OCI-LY3 (cell line): ENCODE measurements at regions not wholly inside any gene's neighbourhood (a gene's known extent, or its start where the extent isn't known, plus 50 kb on each side); places are given as distances from the start of the nearest gene placed in this dataset.

Experiments
- H2AFZ ChIP-seq: fragments of 200-600, 300-600 bp; shearing (Covaris generic); 2 replicates; pipeline ENCODE4 v1.6.0; 2014; ENCODE audit warnings: antibody characterized with exemption, low read depth, low read length
- H3K27ac ChIP-seq: fragments of 200-600, 300-600 bp; sonication (generic); 2 replicates; pipeline ENCODE4 v1.5.1; 2014; ENCODE audit warnings: mild to moderate bottlenecking, low read length, moderate library complexity, mixed read lengths
- H3K27me3 ChIP-seq: fragments of 200-600, 300-600 bp; sonication (generic); 2 replicates; pipeline ENCODE4 v1.6.1; 2014; ENCODE audit warnings: low read depth, low read length, mixed read lengths
- H3K36me3 ChIP-seq: fragments of 200-600, 300-600 bp; sonication (generic); replicated peaks from 2 replicates; pipeline ENCODE3; 2014; ENCODE audit warnings: low read depth, low read length, mixed read lengths
- H3K4me1 ChIP-seq: fragments of 300-600, 200-600 bp; sonication (generic); 2 replicates; pipeline ENCODE4 v1.6.1; 2014; ENCODE audit warnings: low read length, mixed read lengths
- H3K4me2 ChIP-seq: fragments of 200-600, 300-600 bp; sonication (generic); 2 replicates; pipeline ENCODE4 v1.6.1; 2014; ENCODE audit warnings: low read length, mixed read lengths
- H3K4me3 ChIP-seq: fragments of 300-600, 200-600 bp; sonication (generic); 2 replicates; pipeline ENCODE4 v1.5.1; 2014; ENCODE audit warnings: antibody characterized with exemption, mild to moderate bottlenecking, low read length, moderate library complexity
- H3K79me2 ChIP-seq: fragments of 300-600, 200-600 bp; shearing (Covaris generic); 2 replicates; pipeline ENCODE4 v1.6.1; 2014; ENCODE audit warnings: mild to moderate bottlenecking, low read length, mixed read lengths
- H3K9ac ChIP-seq: fragments of 300-600, 200-600 bp; shearing (Covaris generic); 2 replicates; pipeline ENCODE4 v1.6.0; 2014; ENCODE audit warnings: mild to moderate bottlenecking, low read length, moderate library complexity
- H3K9me3 ChIP-seq: fragments of 200-600, 300-600 bp; shearing (Covaris generic); 2 replicates; pipeline ENCODE4 v1.6.1; 2014; ENCODE audit warnings: low read length, mixed read lengths; ENCODE audit not compliant: insufficient read depth
- H4K20me1 ChIP-seq: fragments of 200-600, 300-600 bp; sonication (generic); 2 replicates; pipeline ENCODE4 v1.6.1; 2016; ENCODE audit warnings: low read length, mixed read lengths; ENCODE audit not compliant: insufficient read depth
- EZH2phosphoT487 ChIP-seq: fragments of 200-600 bp; shearing (Covaris generic); IDR thresholded peaks from 2 replicates; pipeline ENCODE4 v1.6.1; 2018; ENCODE audit warnings: antibody characterized with exemption, mixed run types, low read depth
- TF ChIP-seq, protein P1 (sequence below): fragments of 200-600, 300-600 bp; sonication (generic); IDR thresholded peaks from 2 replicates; pipeline ENCODE4 v1.5.1; 2014; ENCODE audit warnings: antibody characterized with exemption, low read length, low read depth

DNA sequence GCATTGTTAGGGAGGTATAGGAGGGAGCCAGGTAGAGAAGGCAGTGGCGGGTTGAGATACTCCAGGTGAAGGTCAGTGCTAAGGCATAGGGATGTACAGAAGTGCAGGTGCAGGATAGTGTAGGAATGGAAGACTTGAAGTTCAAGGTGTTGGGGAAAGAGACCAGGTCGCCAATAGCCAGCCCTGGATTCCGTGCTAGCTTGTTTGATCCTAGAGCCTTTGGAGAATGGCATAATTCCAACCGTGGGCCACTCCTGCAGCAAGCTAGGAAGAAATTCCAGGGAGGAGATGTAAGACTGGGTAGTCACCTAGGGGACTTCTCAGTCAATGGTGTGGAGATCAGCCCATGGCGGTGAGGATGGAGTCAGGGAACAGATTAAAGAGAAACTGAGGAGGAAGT, 272.7 kb downstream of the RPS24 start:
- Histone ChIP-seq H4K20me1 (no peaks in the 10 kb centered on the region), H3K4me2 (no peak overlapping the region), H3K4me1 (peaks cover 20% of the 10 kb centered on the region), H2AFZ (no peak overlapping the region), H3K79me2 (no peaks in the 10 kb centered on the region), H3K36me3 (no peaks in the 10 kb centered on the region), H3K27ac (no peak overlapping the region), H3K4me3 (no peak overlapping the region), H3K9me3 (no peaks in the 10 kb centered on the region), H3K27me3 (peaks cover 15% of the 10 kb centered on the region), H3K9ac (no peak overlapping the region)
- no peak for TF ChIP-seq EZH2phosphoT487

DNA sequence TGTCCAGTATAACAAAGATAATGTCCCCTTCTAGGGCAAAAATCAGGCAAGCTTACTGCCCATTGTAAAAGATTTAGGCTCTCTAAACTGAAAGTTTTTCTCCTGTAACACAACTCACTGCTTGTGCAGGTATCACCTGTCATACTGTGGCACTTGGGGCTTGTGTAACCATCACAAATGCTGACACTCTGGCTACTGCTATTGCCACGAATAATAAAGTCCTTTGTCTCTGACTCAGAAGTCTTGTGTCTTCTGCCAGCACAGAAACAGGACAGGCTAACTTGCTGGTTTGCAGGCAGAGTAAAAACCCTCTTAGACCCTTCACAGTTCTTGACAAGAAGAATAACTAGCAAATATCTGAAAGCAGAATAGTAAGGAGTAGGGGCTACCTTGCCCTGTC, 273.9 kb downstream of the RPS24 start:
- Histone ChIP-seq H3K9ac (no peak overlapping the region), H2AFZ (no peak overlapping the region), H3K79me2 (no peaks in the 10 kb centered on the region), H3K9me3 (no peaks in the 10 kb centered on the region), H3K27me3 (peaks cover 15% of the 10 kb centered on the region), H3K36me3 (no peaks in the 10 kb centered on the region), H3K27ac (no peak overlapping the region), H3K4me2 (no peak overlapping the region), H4K20me1 (no peaks in the 10 kb centered on the region), H3K4me1 (peaks cover 8% of the 10 kb centered on the region), H3K4me3 (no peak overlapping the region)
- TF ChIP-seq, protein P1, sequence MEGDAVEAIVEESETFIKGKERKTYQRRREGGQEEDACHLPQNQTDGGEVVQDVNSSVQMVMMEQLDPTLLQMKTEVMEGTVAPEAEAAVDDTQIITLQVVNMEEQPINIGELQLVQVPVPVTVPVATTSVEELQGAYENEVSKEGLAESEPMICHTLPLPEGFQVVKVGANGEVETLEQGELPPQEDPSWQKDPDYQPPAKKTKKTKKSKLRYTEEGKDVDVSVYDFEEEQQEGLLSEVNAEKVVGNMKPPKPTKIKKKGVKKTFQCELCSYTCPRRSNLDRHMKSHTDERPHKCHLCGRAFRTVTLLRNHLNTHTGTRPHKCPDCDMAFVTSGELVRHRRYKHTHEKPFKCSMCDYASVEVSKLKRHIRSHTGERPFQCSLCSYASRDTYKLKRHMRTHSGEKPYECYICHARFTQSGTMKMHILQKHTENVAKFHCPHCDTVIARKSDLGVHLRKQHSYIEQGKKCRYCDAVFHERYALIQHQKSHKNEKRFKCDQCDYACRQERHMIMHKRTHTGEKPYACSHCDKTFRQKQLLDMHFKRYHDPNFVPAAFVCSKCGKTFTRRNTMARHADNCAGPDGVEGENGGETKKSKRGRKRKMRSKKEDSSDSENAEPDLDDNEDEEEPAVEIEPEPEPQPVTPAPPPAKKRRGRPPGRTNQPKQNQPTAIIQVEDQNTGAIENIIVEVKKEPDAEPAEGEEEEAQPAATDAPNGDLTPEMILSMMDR, result no peak
- no peak for TF ChIP-seq EZH2phosphoT487

DNA sequence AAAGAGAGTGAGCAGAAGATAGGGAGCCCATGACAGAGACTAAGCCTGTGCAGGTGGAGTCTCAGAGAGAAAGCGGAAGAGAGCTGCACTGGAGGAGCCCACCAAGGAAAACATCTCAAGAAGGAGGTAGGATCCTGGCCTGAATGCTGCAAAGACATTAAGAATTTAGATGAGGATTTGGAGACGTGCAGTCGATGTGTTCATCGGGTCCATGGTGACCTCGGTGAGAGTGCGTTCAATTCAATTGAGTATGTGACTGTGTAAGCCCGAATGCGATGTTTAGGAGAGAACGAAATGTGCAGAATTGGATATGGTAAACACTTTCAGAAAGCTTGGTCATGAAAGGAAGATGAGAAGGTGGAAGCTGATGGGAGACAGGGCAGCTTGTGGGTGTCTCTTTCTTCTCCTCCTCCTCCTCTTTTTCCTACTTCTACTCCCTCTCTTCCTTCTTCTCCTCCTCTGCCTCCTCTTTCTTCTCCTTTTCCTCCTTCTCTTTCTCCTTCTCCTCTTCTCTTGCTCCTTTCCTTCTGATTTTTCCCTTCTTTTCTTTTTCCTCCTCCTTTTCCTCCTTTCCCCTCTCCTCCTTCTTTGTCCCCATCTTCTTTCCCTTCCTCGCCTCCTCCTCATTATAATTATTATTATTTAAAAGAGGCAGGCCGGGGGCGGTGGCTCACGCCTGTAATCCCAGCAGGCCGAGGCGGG, 276.0 kb downstream of the RPS24 start:
- Histone ChIP-seq H3K9ac (no peak overlapping the region), H3K36me3 (no peaks in the 10 kb centered on the region), H3K4me2 (no peak overlapping the region), H2AFZ (no peak overlapping the region), H3K27ac (no peak overlapping the region), H3K9me3 (no peaks in the 10 kb centered on the region), H3K4me3 (no peak overlapping the region), H4K20me1 (no peaks in the 10 kb centered on the region), H3K27me3 (peaks cover 15% of the 10 kb centered on the region), H3K79me2 (no peaks in the 10 kb centered on the region), H3K4me1 (no peaks in the 10 kb centered on the region)
- TF ChIP-seq, protein P1, result no peak
- TF ChIP-seq EZH2phosphoT487, result no peak

DNA sequence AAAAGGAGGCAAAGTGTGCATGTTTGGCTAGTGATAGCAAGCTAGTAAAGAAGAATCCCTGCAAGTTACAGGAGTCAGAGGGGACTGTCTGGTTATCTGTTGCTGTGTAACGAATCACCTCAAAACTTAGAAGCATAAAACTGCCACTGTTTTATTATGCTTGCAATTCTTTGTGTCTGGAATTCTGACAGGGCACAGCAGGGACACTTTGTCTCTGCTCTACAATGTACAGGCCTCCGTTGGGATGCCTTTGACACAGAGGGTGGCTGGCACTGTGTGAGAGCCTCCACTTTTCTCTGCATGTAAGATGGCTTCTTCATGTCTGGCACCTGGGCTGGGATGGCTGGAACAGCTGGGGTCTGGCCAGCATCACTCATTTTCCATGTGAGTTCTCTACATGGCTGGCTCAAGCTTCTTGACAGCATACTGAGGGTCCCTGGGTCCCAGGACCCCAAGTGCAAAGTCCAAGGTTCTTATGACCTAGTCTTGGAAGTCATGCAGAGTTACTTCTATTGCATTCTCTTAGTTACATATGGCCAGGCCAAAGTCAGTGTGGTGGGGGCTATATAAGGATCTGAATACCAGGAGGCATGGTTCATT, 276.9 kb downstream of the RPS24 start:
- H4K20me1 ChIP-seq, result no peaks in the 10 kb centered on the region
- H3K9me3 ChIP-seq, result no peaks in the 10 kb centered on the region
- H3K27me3 ChIP-seq, result peaks cover 12% of the 10 kb centered on the region
- no peak overlapping the region for H3K4me2 ChIP-seq
- H3K9ac ChIP-seq, result no peak overlapping the region
- H3K4me3 ChIP-seq, result no peak overlapping the region
- H2AFZ ChIP-seq, result no peak overlapping the region
- H3K79me2 ChIP-seq, result no peaks in the 10 kb centered on the region
- H3K27ac ChIP-seq, result no peak overlapping the region
- H3K4me1 ChIP-seq, result no peaks in the 10 kb centered on the region
- H3K36me3 ChIP-seq, result no peaks in the 10 kb centered on the region
- TF ChIP-seq, protein P1, result no peak
- no peak for TF ChIP-seq EZH2phosphoT487
